ENCODE measurements at regions not wholly inside any gene's neighbourhood (a gene's known extent, or its start where the extent isn't known, plus 50 kb on each side); places are given as distances from the start of the nearest gene placed in this dataset.
A peak's percentile ranks its signal among the peaks of the same experiment; 100 is the strongest.

DNA sequence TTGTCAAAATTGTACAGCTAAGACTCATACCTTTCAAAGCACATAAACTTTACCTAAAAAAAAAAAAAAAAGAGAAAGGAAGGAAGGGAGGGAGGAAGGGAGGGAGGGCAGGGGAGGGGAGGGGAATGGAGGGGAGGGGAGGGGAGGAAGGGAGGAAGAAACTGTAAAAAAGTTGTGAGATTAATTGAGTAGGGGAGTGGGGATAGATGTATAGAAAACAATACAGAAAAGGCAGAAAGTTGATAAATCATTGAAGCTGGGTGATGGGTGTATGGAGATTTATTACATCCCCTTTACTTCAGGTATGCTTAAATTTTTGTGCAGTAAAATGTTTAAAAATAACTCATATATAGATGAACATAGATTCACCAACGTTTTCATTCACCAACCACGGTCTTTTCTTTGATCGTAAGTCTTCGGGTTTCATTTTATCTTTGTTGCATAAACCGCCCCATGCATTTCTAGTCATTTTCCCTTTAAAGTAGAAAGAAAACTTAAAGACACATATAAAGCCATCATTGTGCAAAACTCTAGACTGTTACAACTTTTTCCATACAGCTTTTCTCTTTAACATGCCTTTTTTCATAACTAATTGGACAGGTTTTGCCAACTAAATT is 191.2 kb upstream of the KRR1 start:
- H3K36me3 Mint-ChIP-seq: no peaks in the 10 kb centered on the region
- ChIA-PET POLR2A (no interaction called here), CTCF (no interaction called here)
- H3K9me3 Mint-ChIP-seq: peaks cover 1% of the 10 kb centered on the region; the same call in 1 of the 2 replicates
- H3K4me3 Mint-ChIP-seq: no peak overlapping the region
- H3K4me1 Mint-ChIP-seq: peaks cover 70% of the 10 kb centered on the region
- no peak for DNase-seq (ENCODE audit: low spot score)
- ATAC-seq: no peak
- no peak for TF ChIP-seq HMGA2 (CRISPR knock-in tag; IDR thresholded peaks at IDR 0.05)
- H3K27ac Mint-ChIP-seq: no peak overlapping the region
- H3K27me3 Mint-ChIP-seq (ENCODE audit: low read depth): no peaks in the 10 kb centered on the region

GRCh38 chr12:75701859-75702258 is 190.4 kb upstream of the KRR1 start:
- ATAC-seq: no peak
- ChIA-PET POLR2A (no interaction called here), CTCF (no interaction called here)
- H3K27ac Mint-ChIP-seq: no peak overlapping the region
- H3K36me3 Mint-ChIP-seq: no peaks in the 10 kb centered on the region
- TF ChIP-seq ZNF423 (CRISPR knock-in tag; IDR thresholded peaks at IDR 0.05): no peak
- no peaks in the 10 kb centered on the region for H3K9me3 Mint-ChIP-seq
- H3K4me1 Mint-ChIP-seq: peaks cover 65% of the 10 kb centered on the region
- no peak for DNase-seq (ENCODE audit: low spot score)
- no peak overlapping the region for H3K4me3 Mint-ChIP-seq
- H3K27me3 Mint-ChIP-seq (ENCODE audit: low read depth): no peaks in the 10 kb centered on the region

DNA sequence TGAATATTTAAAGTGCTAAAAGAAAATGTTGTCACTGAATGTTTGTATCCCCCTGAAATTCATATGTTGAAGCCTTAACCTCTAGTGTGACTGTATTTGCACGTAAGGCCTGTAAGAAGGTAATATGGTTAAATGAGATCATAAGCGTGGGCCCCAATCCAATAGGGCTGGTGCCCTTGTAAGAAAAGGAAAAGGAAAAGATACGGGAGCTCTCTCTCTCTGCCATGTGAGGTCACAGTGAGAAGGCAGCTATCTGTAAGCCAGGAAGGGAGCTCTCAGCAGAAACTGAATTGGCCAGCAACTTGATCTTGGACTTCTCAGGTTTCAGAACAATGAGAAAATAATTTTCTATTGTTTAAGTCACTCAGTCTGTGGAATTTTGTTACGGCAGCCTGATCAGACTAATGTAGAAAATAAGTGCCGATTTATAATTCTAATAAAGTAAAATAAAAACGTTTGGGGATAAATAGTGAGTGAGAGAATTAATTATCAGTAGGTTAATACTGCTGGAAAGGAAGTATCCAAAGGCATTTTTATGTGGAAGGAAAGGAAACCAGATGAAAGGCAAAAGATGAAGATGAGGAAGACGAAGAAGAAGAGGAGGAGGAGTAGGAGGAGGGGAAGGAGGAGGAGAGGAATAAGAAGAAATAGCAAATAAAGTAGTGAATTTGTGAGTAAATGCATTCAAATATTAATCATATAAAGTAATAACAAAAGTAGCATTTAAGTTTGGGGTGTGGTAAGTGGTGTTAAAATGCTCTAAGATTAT is 188.5 kb upstream of the KRR1 start:
- Mint-ChIP-seq H3K27ac (peak overlapping the region; percentile 90), H3K4me1 (peaks cover 49% of the 10 kb centered on the region), H3K27me3 (ENCODE audit: low read depth) (no peaks in the 10 kb centered on the region), H3K4me3 (no peak overlapping the region), H3K9me3 (no peaks in the 10 kb centered on the region; the same call in 1 of the 2 replicates), H3K36me3 (no peaks in the 10 kb centered on the region)
- no peak for DNase-seq (ENCODE audit: low spot score)
- no peak for TF ChIP-seq RELA (CRISPR knock-in tag; IDR thresholded peaks at IDR 0.05; ENCODE audit: borderline replicate concordance)
- TF ChIP-seq ELF4 (CRISPR knock-in tag; IDR thresholded peaks at IDR 0.05; ENCODE audit: low read depth): no peak
- TF ChIP-seq JUN (CRISPR knock-in tag; IDR thresholded peaks at IDR 0.05): no peak
- TF ChIP-seq FOXK1 (CRISPR knock-in tag; IDR thresholded peaks at IDR 0.05): no peak
- no peak for TF ChIP-seq TP53 (CRISPR knock-in tag; IDR thresholded peaks at IDR 0.05)
- no peak for TF ChIP-seq TEAD1 (CRISPR knock-in tag; IDR thresholded peaks at IDR 0.05)
- TF ChIP-seq NR2C2 (CRISPR knock-in tag; IDR thresholded peaks at IDR 0.05): no peak
- no peak for TF ChIP-seq TEAD4 (CRISPR knock-in tag; IDR thresholded peaks at IDR 0.05)
- TF ChIP-seq GABPB1 (CRISPR knock-in tag; IDR thresholded peaks at IDR 0.05): no peak
- no peak for TF ChIP-seq KAT7 (CRISPR knock-in tag; IDR thresholded peaks at IDR 0.05; ENCODE audit: borderline replicate concordance)
- TF ChIP-seq RORB (CRISPR knock-in tag; IDR thresholded peaks at IDR 0.05): no peak
- TF ChIP-seq CREB1 (CRISPR knock-in tag; IDR thresholded peaks at IDR 0.05): no peak
- no peak for TF ChIP-seq ZNF425 (CRISPR knock-in tag; conservative IDR thresholded peaks at IDR 0.05)
- TF ChIP-seq ERG (CRISPR knock-in tag; IDR thresholded peaks at IDR 0.05): no peak
- TF ChIP-seq, protein P1, sequence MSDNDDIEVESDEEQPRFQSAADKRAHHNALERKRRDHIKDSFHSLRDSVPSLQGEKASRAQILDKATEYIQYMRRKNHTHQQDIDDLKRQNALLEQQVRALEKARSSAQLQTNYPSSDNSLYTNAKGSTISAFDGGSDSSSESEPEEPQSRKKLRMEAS (CRISPR knock-in tag; IDR thresholded peaks at IDR 0.05): no peak
- TF ChIP-seq, protein P2, sequence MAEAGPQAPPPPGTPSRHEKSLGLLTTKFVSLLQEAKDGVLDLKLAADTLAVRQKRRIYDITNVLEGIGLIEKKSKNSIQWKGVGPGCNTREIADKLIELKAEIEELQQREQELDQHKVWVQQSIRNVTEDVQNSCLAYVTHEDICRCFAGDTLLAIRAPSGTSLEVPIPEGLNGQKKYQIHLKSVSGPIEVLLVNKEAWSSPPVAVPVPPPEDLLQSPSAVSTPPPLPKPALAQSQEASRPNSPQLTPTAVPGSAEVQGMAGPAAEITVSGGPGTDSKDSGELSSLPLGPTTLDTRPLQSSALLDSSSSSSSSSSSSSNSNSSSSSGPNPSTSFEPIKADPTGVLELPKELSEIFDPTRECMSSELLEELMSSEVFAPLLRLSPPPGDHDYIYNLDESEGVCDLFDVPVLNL (CRISPR knock-in tag; IDR thresholded peaks at IDR 0.05; ENCODE audit: borderline replicate concordance, low read depth): no peak
- peak; percentile 91 for ATAC-seq
- ChIA-PET POLR2A (no interaction called here), CTCF (interaction anchor here (0.6 kb wide), 1 partner anchor 11 kb away, joined by 4 read pairs; no protein-coding TSS in a partner anchor)

All from WTC11 (cell line).